GM23248 (cell line): ENCODE measurements at regions not wholly inside any gene's neighbourhood (a gene's known extent, or its start where the extent isn't known, plus 50 kb on each side); places are given as distances from the start of the nearest gene placed in this dataset.

Experiments used
- EZH2 ChIP-seq: fragments of 200-600 bp; sonication (generic); IDR thresholded peaks from 2 replicates; pipeline ENCODE4 v1.6.1; 2018; ENCODE audit warnings: antibody characterized with exemption, mild to moderate bottlenecking; ENCODE audit not compliant: insufficient read depth, poor library complexity, severe bottlenecking
- EZH2phosphoT487 ChIP-seq: fragments of 200-600 bp; sonication (generic); IDR thresholded peaks from 2 replicates; pipeline ENCODE4 v1.6.1; 2018; ENCODE audit warnings: antibody characterized with exemption, moderate library complexity, mild to moderate bottlenecking, low read depth; ENCODE audit not compliant: insufficient read depth

DNA sequence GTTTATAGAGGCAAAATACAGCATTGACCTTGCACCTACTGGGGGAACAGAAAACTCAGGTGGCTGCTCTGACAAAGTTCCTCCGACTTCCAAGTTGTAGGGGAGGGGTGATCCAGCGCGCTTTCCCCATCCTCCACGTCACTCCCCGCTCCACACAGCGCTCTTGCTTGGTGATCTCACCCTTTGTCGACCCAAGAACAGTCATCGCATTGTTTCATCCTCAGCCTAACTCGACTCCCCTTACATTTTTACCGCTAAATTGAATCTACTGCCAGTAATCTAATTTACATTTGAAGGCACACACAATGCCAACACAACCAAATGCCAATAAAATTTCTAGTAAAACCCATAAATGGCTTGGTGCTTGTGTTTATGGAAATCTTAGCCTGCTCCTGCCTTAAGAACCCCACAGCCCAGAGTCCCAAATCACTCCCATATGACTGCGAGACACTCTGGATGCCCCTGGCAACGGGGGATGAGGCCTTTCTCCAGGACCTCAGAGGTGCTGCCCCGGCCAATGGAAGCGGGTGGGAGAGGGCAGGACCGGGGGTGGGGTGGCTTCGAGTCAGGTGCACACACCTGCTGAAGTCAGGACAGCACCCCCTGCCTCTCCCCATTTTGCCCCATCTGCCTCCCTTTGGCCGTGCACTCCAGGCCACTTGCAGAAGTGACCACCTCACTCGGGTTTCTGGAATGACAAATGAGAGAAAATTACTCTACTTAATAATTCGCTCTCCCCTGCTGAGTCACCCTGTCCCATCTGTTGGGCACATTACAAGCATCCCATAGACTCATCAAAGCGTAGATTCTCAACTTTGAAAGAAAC, 98.2 kb upstream of the GSC start:
- TF ChIP-seq EZH2 (no peak), EZH2phosphoT487 (no peak)
